HL-60 (cell line): ENCODE measurements at regions not wholly inside any gene's neighbourhood (a gene's known extent, or its start where the extent isn't known, plus 50 kb on each side); places are given as distances from the start of the nearest gene placed in this dataset.

Experiments used
- DNase-seq, 2 experiments: peaks; one replicate each; pipeline ENCODE4 v3.0.0-alpha.2; 2010 to 2020; ENCODE audit warnings: low read depth in 1 of 2, low spot score in 1 of 2
- H3K27ac ChIP-seq: fragments of 250-450 bp; sonication (Bioruptor Pico); replicated peaks from 2 replicates; pipeline ENCODE4 v1.5.1; 2020; ENCODE audit warnings: mild to moderate bottlenecking, moderate library complexity
- H3K27me3 ChIP-seq: fragments of 250-450 bp; sonication (Bioruptor Pico); 2 replicates; pipeline ENCODE4 v1.5.1; 2021; ENCODE audit warnings: mild to moderate bottlenecking, moderate library complexity; ENCODE audit not compliant: insufficient read depth, poor library complexity, severe bottlenecking
- H3K4me3 ChIP-seq: replicated peaks from 2 replicates; pipeline ENCODE4 v1.5.1; 2011; ENCODE audit warnings: mild to moderate bottlenecking, control low read depth, low read length; ENCODE audit not compliant: insufficient read depth
- GABPA ChIP-seq: IDR thresholded peaks from 2 replicates; pipeline ENCODE4 v1.6.1; 2012; ENCODE audit warnings: low read depth
- POLR2AphosphoS5 ChIP-seq: IDR thresholded peaks from 2 replicates; pipeline ENCODE4 v1.6.1; 2012; ENCODE audit warnings: low read depth
- SPI1 ChIP-seq: IDR thresholded peaks from 2 replicates; pipeline ENCODE4 v1.6.1; 2012; ENCODE audit warnings: low read depth, mild to moderate bottlenecking, borderline replicate concordance
- TF ChIP-seq, protein P1 (sequence below): IDR thresholded peaks from 2 replicates; pipeline ENCODE4 v1.6.1; 2012; ENCODE audit warnings: low read depth; ENCODE audit not compliant: insufficient replicate concordance
- TF ChIP-seq, protein P2 (sequence below): IDR thresholded peaks from one replicate; pipeline ENCODE4 v1.5.1; 2011; ENCODE audit warnings: low read length, control low read depth, inconsistent platforms; ENCODE audit not compliant: insufficient read depth

DNA sequence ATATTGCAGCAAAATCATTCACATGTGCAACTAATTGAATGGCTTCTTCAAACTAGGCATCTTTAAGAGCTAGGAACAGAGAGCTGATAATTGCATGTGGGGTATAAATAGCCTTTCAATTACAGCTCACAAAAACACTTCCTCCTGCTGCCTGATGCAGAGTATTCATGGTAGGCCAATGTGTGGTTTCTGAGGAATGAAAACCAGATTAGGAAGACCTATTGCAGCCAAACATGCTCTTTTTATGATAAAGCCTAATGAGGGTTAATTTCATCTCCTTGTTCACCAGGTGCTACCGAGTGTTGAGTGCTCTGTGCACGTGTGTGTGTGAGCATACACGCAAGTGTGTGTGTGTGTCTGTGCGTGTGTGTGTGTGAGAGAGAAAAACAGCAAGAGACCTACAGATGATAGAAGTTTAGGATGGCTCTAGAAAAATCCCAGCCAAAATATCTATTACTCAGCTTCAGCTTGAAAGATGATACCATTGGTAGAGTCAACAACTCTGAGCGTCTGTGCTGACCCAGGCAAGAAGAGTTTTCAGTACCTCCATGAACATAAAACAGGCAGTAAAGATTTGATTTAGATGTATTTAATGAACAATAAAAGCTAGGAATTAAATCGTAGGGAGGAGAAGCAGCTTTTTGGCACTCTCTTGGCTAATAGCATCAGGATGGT is 448.5 kb upstream of the ANKRD30A start:
- TF ChIP-seq, protein P1, sequence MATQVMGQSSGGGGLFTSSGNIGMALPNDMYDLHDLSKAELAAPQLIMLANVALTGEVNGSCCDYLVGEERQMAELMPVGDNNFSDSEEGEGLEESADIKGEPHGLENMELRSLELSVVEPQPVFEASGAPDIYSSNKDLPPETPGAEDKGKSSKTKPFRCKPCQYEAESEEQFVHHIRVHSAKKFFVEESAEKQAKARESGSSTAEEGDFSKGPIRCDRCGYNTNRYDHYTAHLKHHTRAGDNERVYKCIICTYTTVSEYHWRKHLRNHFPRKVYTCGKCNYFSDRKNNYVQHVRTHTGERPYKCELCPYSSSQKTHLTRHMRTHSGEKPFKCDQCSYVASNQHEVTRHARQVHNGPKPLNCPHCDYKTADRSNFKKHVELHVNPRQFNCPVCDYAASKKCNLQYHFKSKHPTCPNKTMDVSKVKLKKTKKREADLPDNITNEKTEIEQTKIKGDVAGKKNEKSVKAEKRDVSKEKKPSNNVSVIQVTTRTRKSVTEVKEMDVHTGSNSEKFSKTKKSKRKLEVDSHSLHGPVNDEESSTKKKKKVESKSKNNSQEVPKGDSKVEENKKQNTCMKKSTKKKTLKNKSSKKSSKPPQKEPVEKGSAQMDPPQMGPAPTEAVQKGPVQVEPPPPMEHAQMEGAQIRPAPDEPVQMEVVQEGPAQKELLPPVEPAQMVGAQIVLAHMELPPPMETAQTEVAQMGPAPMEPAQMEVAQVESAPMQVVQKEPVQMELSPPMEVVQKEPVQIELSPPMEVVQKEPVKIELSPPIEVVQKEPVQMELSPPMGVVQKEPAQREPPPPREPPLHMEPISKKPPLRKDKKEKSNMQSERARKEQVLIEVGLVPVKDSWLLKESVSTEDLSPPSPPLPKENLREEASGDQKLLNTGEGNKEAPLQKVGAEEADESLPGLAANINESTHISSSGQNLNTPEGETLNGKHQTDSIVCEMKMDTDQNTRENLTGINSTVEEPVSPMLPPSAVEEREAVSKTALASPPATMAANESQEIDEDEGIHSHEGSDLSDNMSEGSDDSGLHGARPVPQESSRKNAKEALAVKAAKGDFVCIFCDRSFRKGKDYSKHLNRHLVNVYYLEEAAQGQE = no peak
- TF ChIP-seq GABPA (no peak), SPI1 (no peak), POLR2AphosphoS5 (no peak)
- TF ChIP-seq, protein P2, sequence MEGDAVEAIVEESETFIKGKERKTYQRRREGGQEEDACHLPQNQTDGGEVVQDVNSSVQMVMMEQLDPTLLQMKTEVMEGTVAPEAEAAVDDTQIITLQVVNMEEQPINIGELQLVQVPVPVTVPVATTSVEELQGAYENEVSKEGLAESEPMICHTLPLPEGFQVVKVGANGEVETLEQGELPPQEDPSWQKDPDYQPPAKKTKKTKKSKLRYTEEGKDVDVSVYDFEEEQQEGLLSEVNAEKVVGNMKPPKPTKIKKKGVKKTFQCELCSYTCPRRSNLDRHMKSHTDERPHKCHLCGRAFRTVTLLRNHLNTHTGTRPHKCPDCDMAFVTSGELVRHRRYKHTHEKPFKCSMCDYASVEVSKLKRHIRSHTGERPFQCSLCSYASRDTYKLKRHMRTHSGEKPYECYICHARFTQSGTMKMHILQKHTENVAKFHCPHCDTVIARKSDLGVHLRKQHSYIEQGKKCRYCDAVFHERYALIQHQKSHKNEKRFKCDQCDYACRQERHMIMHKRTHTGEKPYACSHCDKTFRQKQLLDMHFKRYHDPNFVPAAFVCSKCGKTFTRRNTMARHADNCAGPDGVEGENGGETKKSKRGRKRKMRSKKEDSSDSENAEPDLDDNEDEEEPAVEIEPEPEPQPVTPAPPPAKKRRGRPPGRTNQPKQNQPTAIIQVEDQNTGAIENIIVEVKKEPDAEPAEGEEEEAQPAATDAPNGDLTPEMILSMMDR = no peak
- no peak for DNase-seq
- Histone ChIP-seq H3K27ac (no peak overlapping the region), H3K27me3 (no peaks in the 10 kb centered on the region), H3K4me3 (no peak overlapping the region)

DNA sequence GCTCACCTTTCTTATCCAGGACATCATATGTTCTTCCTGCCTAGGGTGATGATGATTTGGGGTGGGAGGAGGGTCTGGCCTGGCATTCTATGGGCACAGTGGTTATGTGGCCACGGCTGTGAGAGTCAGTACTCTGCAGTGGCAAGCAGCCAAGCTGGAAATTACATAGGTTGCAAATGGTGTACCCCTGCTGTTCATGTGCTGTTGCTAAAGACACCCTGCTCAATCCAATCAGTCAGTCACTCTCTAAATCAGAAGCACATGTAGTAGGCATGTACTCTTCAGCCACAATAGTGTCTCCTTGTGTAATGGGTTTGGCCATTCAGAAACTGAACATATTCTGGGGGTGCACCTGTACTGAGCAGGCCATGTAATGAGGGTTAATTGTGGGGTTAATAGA is 449.1 kb upstream of the ANKRD30A start:
- TF ChIP-seq GABPA = no peak
- TF ChIP-seq POLR2AphosphoS5 = no peak
- TF ChIP-seq SPI1 = no peak
- TF ChIP-seq, protein P1 = no peak
- TF ChIP-seq, protein P2 = no peak
- no peaks in the 10 kb centered on the region for H3K27me3 ChIP-seq
- DNase-seq = no peak
- no peak overlapping the region for H3K4me3 ChIP-seq
- no peak overlapping the region for H3K27ac ChIP-seq

DNA sequence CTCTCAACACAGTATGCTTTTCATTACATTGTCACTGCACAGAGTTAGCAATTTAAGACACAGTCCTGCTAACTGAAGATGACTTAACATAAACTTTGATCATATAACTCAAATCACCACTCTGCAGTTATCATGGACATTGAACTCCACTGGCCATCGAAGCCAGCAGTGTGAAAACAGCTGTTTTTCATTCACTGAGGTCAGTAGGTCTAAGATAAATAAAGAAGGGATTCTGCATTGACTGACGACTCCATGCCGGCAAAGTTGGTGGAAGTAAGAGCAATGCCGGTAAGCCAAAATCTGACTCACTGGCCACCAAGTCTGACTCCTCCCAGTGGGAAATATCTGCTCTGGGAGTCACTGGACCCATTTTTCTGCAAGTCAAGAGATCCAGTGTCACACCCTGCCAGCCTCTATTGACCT is 449.9 kb upstream of the ANKRD30A start:
- no peak for DNase-seq
- no peak overlapping the region for H3K27ac ChIP-seq
- H3K27me3 ChIP-seq = no peaks in the 10 kb centered on the region
- no peak overlapping the region for H3K4me3 ChIP-seq
- no peak for TF ChIP-seq POLR2AphosphoS5
- TF ChIP-seq, protein P1 = no peak
- no peak for TF ChIP-seq SPI1
- TF ChIP-seq, protein P2 = no peak
- no peak for TF ChIP-seq GABPA
